ENCODE measurements at regions not wholly inside any gene's neighbourhood (a gene's known extent, or its start where the extent isn't known, plus 50 kb on each side); places are given as distances from the start of the nearest gene placed in this dataset.

- TF ChIP-seq POLR2A (IDR thresholded peaks at IDR 0.05) (no peak), CTCF (IDR thresholded peaks at IDR 0.05) (no peak)
These were observed 82.9 kb downstream of the NREP start for GRCh38 chr5:111673891-111674626.
